VCaP (cell line): ENCODE measurements at regions not wholly inside any gene's neighbourhood (a gene's known extent, or its start where the extent isn't known, plus 50 kb on each side); places are given as distances from the start of the nearest gene placed in this dataset.
"Not testable (repeated sequence)": the region's sequence is repeated elsewhere in the genome, so short reads cannot be mapped to it uniquely, and the experiment has no call there.

Experiments used
- H3K27ac ChIP-seq: fragments of 450-650 bp; 2 replicates; pipeline ENCODE4 v1.5.1; 2017
- TF ChIP-seq, protein P1 (sequence below): fragments of 450-650 bp; conservative IDR thresholded peaks from 2 replicates; pipeline ENCODE4 v1.5.1; 2017; ENCODE audit warnings: mild to moderate bottlenecking, moderate library complexity

GRCh38 chr4:154123897-154124296, 335.0 kb upstream of the SFRP2 start:
- H3K27ac ChIP-seq: no peak overlapping the region
- TF ChIP-seq, protein P1, sequence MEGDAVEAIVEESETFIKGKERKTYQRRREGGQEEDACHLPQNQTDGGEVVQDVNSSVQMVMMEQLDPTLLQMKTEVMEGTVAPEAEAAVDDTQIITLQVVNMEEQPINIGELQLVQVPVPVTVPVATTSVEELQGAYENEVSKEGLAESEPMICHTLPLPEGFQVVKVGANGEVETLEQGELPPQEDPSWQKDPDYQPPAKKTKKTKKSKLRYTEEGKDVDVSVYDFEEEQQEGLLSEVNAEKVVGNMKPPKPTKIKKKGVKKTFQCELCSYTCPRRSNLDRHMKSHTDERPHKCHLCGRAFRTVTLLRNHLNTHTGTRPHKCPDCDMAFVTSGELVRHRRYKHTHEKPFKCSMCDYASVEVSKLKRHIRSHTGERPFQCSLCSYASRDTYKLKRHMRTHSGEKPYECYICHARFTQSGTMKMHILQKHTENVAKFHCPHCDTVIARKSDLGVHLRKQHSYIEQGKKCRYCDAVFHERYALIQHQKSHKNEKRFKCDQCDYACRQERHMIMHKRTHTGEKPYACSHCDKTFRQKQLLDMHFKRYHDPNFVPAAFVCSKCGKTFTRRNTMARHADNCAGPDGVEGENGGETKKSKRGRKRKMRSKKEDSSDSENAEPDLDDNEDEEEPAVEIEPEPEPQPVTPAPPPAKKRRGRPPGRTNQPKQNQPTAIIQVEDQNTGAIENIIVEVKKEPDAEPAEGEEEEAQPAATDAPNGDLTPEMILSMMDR: no peak

GRCh38 chr4:154120690-154121345, 331.9 kb upstream of the SFRP2 start:
- TF ChIP-seq, protein P1: no peak

DNA sequence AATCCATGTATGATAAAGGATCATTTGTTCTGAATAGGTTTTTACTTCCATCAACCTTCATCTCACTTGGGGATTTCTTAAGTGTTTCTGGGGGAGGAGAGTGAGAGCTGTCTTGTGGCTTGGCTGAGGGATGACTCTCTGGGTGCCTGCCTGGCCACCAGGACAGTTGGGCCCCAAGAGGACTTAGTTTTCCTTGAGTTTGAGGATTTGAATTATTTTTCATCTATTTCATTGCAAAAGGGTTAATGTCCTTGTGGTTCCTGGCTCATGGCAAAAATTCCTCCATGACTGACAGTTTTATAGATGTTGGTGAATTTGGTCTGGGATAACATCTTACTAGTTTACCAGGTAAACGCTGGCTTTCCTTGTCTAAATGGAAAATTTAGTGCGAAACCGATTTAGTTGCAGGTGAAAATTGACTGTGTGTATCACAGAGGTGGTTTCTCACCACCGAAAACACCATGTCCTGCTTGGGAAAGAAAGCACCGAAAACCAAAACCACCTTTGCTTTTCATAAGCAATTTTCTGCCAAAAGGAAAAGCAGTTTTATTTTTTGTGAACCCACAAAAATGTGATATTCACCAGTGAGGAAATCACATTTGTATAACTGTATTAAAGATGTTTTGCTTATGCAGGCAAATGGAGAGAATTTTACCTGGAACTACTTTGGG, 331.3 kb upstream of the SFRP2 start:
- TF ChIP-seq, protein P1: no peak
- no peak overlapping the region for H3K27ac ChIP-seq

More at GRCh38 chr4:154120690-154121345, 331.9 kb upstream of the SFRP2 start:
- H3K27ac ChIP-seq: no peak overlapping the region

DNA sequence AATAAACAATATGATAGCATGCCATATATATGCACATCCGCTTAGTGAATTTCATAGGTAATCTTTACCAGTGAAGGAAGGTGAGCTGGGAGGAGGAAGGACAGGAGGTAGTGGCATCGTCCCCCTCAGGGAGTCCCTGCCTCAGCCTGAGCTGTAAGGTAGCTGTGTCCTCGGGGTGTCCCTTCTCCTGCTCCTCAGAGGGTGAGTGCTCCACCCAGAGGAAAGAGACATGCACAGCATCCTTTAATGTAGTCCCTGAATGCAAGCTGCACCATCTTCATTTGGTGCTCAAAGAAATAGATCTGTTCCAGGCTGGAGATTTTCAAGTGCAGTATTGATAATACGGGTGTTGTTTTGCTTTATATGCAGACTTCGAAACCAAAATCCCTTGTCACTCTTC, 330.4 kb upstream of the SFRP2 start:
- TF ChIP-seq, protein P1: no peak
- no peak overlapping the region for H3K27ac ChIP-seq

- not testable (repeated sequence) for H3K27ac ChIP-seq
These were observed 328.8 kb upstream of the SFRP2 start for GRCh38 chr4:154117726-154118125.

DNA sequence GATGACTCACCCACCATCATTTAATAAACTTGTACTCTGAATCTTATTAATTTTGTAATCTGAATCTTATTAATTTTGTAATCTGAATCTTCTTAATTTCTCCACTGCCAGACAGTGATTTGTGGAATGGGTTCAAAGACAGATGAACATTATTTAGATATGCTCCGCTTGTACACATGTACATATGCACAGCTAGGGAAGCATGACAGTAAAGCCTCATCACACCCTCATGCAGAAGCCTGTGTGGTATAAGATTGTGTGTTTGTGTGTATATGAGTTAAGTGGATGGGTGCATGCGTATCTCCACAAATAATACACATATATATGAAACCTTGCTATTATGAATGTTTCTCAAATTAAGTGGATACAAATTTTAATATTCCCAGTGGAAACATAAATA, 318.5 kb upstream of the SFRP2 start:
- H3K27ac ChIP-seq: no peak overlapping the region
- TF ChIP-seq, protein P1: no peak

DNA sequence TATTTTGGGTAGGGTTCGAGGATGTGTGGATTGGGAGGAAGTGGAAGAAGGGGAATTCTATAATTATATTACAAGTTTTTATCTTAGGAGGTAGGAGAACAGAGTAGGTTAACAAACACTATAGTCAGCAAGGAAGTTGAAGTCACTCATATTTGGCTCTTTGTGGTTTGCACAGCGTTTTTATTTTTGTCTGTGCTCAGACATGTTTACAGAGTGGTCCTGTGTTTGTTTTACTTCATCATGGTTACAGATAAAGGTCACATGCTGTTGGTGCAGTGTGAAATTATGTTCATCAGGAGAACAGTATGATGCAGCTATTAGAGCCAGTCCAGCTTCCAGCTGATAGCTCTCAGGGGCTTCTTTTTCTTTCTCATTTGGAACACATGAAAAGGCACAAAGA, 299.9 kb upstream of the SFRP2 start:
- TF ChIP-seq, protein P1: no peak
- no peak overlapping the region for H3K27ac ChIP-seq

GRCh38 chr4:154086247-154086646, 297.4 kb upstream of the SFRP2 start:
- no peak overlapping the region for H3K27ac ChIP-seq
- TF ChIP-seq, protein P1: no peak
